ENCODE measurements at regions not wholly inside any gene's neighbourhood (a gene's known extent, or its start where the extent isn't known, plus 50 kb on each side); places are given as distances from the start of the nearest gene placed in this dataset.

- DNase-seq (ENCODE audit: low read depth) = no peak
Measured at GRCh38 chr12:127414636-127415035, 852.3 kb upstream of the TMEM132C start.

GRCh38 chr12:127416796-127417195 lies 850.2 kb upstream of the TMEM132C start:
- no peak for DNase-seq (ENCODE audit: low read depth)

- DNase-seq (ENCODE audit: low read depth) = no peak
Measured at GRCh38 chr12:127419111-127419510, 847.9 kb upstream of the TMEM132C start.

GRCh38 chr12:127421614-127422013 lies 845.4 kb upstream of the TMEM132C start:
- no peak for DNase-seq (ENCODE audit: low read depth)

GRCh38 chr12:127422935-127423566 lies 843.9 kb upstream of the TMEM132C start:
- no peak for DNase-seq (ENCODE audit: low read depth)

- DNase-seq (ENCODE audit: low read depth) = no peak
Measured at GRCh38 chr12:127425474-127425873, 841.5 kb upstream of the TMEM132C start.

GRCh38 chr12:127428420-127428819 lies 838.5 kb upstream of the TMEM132C start:
- DNase-seq (ENCODE audit: low read depth) = no peak

GRCh38 chr12:127429551-127430285 lies 837.3 kb upstream of the TMEM132C start:
- no peak for DNase-seq (ENCODE audit: low read depth)

GRCh38 chr12:127430401-127430800 lies 836.6 kb upstream of the TMEM132C start:
- DNase-seq (ENCODE audit: low read depth) = no peak

GRCh38 chr12:127431177-127431576 lies 835.8 kb upstream of the TMEM132C start:
- DNase-seq (ENCODE audit: low read depth) = no peak

- no peak for DNase-seq (ENCODE audit: low read depth)
Measured at GRCh38 chr12:127431594-127431993, 835.4 kb upstream of the TMEM132C start.

GRCh38 chr12:127435439-127435838 lies 831.5 kb upstream of the TMEM132C start:
- DNase-seq (ENCODE audit: low read depth) = no peak

- DNase-seq (ENCODE audit: low read depth) = no peak
Measured at GRCh38 chr12:127438512-127439244, 828.3 kb upstream of the TMEM132C start.

- no peak for DNase-seq (ENCODE audit: low read depth)
Measured at GRCh38 chr12:127445581-127446139, 821.3 kb upstream of the TMEM132C start.

- DNase-seq (ENCODE audit: low read depth) = no peak
Measured at GRCh38 chr12:127448906-127449305, 818.1 kb upstream of the TMEM132C start.

- DNase-seq (ENCODE audit: low read depth) = no peak
Measured at GRCh38 chr12:127450826-127451225, 816.1 kb upstream of the TMEM132C start.

- no peak for DNase-seq (ENCODE audit: low read depth)
Measured at GRCh38 chr12:127455347-127456265, 811.4 kb upstream of the TMEM132C start.

- DNase-seq (ENCODE audit: low read depth) = no peak
Measured at GRCh38 chr12:127457726-127458125, 809.2 kb upstream of the TMEM132C start.

- no peak for DNase-seq (ENCODE audit: low read depth)
Measured at GRCh38 chr12:127459166-127459565, 807.8 kb upstream of the TMEM132C start.

GRCh38 chr12:127459687-127460086 lies 807.3 kb upstream of the TMEM132C start:
- DNase-seq (ENCODE audit: low read depth) = no peak

GRCh38 chr12:127463237-127463636 lies 803.7 kb upstream of the TMEM132C start:
- DNase-seq (ENCODE audit: low read depth) = no peak

GRCh38 chr12:127469331-127469730 lies 797.6 kb upstream of the TMEM132C start:
- no peak for DNase-seq (ENCODE audit: low read depth)
